ENCODE measurements at regions not wholly inside any gene's neighbourhood (a gene's known extent, or its start where the extent isn't known, plus 50 kb on each side); places are given as distances from the start of the nearest gene placed in this dataset.
"Not testable (repeated sequence)": the region's sequence is repeated elsewhere in the genome, so short reads cannot be mapped to it uniquely, and the experiment has no call there.

GRCh38 chr3:182028081-182028480 lies 316.4 kb downstream of the SOX2 start:
- DNase-seq (ENCODE audit: low read depth): no peak
- TF ChIP-seq CTCF (conservative IDR thresholded peaks at IDR 0.05; ENCODE audit: low read depth, low read length): no peak

GRCh38 chr3:182034231-182034630 lies 322.5 kb downstream of the SOX2 start:
- DNase-seq (ENCODE audit: low read depth); H3K4me3 ChIP-seq (ENCODE audit: low read depth, low read length): not testable (repeated sequence)

More at GRCh38 chr3:182028081-182028480, 316.4 kb downstream of the SOX2 start:
- H3K4me3 ChIP-seq (ENCODE audit: low read depth, low read length): no peak overlapping the region

GRCh38 chr3:182035324-182035723 lies 323.6 kb downstream of the SOX2 start:
- DNase-seq (ENCODE audit: low read depth): no peak
- no peak overlapping the region for H3K4me3 ChIP-seq (ENCODE audit: low read depth, low read length)
- no peak for TF ChIP-seq CTCF (conservative IDR thresholded peaks at IDR 0.05; ENCODE audit: low read depth, low read length)

GRCh38 chr3:182036382-182036781 lies 324.7 kb downstream of the SOX2 start:
- no peak for DNase-seq (ENCODE audit: low read depth)
- no peak overlapping the region for H3K4me3 ChIP-seq (ENCODE audit: low read depth, low read length)
- TF ChIP-seq CTCF (conservative IDR thresholded peaks at IDR 0.05; ENCODE audit: low read depth, low read length): no peak

- no peak for TF ChIP-seq CTCF (conservative IDR thresholded peaks at IDR 0.05; ENCODE audit: low read depth, low read length)
- no peak overlapping the region for H3K4me3 ChIP-seq (ENCODE audit: low read depth, low read length)
- DNase-seq (ENCODE audit: low read depth): no peak
Measured at GRCh38 chr3:182041668-182042291, 330.1 kb downstream of the SOX2 start.

- H3K4me3 ChIP-seq (ENCODE audit: low read depth, low read length): no peak overlapping the region
- TF ChIP-seq CTCF (conservative IDR thresholded peaks at IDR 0.05; ENCODE audit: low read depth, low read length): no peak
- DNase-seq (ENCODE audit: low read depth): no peak
Measured at GRCh38 chr3:182045736-182046135, 334.0 kb downstream of the SOX2 start.

GRCh38 chr3:182046166-182046764 lies 334.5 kb downstream of the SOX2 start:
- no peak overlapping the region for H3K4me3 ChIP-seq (ENCODE audit: low read depth, low read length)
- no peak for DNase-seq (ENCODE audit: low read depth)
- no peak for TF ChIP-seq CTCF (conservative IDR thresholded peaks at IDR 0.05; ENCODE audit: low read depth, low read length)
